ENCODE measurements at regions not wholly inside any gene's neighbourhood (a gene's known extent, or its start where the extent isn't known, plus 50 kb on each side); places are given as distances from the start of the nearest gene placed in this dataset.

GRCh38 chr7:35483568-35483967, 211.4 kb downstream of the HERPUD2 start:
- Mint-ChIP-seq H3K4me1 (ENCODE audit: low read depth) (peaks cover 4% of the 10 kb centered on the region), H3K27ac (no peak overlapping the region), H3K36me3 (ENCODE audit: insufficient read depth) (no peaks in the 10 kb centered on the region), H3K27me3 (peaks cover 16% of the 10 kb centered on the region), H3K4me3 (ENCODE audit: low read depth) (no peak overlapping the region), H3K9me3 (ENCODE audit: low read depth) (no peaks in the 10 kb centered on the region)
- no peak for DNase-seq (ENCODE audit: low spot score, unreplicated experiment)
- no peak for TF ChIP-seq CTCF (IDR thresholded peaks at IDR 0.05; ENCODE audit: unreplicated experiment)

- TF ChIP-seq CTCF (IDR thresholded peaks at IDR 0.05; ENCODE audit: unreplicated experiment) = no peak
- Mint-ChIP-seq H3K27me3 (peaks cover 16% of the 10 kb centered on the region), H3K4me3 (ENCODE audit: low read depth) (no peak overlapping the region), H3K36me3 (ENCODE audit: insufficient read depth) (no peaks in the 10 kb centered on the region), H3K9me3 (ENCODE audit: low read depth) (peaks cover 7% of the 10 kb centered on the region), H3K4me1 (ENCODE audit: low read depth) (peaks cover 4% of the 10 kb centered on the region), H3K27ac (no peak overlapping the region)
- DNase-seq (ENCODE audit: low spot score, unreplicated experiment) = no peak
Measured at GRCh38 chr7:35482231-35482630, 212.7 kb downstream of the HERPUD2 start.

- no peak overlapping the region for H3K4me3 Mint-ChIP-seq (ENCODE audit: low read depth)
- no peak for TF ChIP-seq CTCF (IDR thresholded peaks at IDR 0.05; ENCODE audit: unreplicated experiment)
- H3K4me1 Mint-ChIP-seq (ENCODE audit: low read depth) = peaks cover 4% of the 10 kb centered on the region
- H3K27ac Mint-ChIP-seq = no peak overlapping the region
- peaks cover 16% of the 10 kb centered on the region for H3K27me3 Mint-ChIP-seq
- no peak for DNase-seq (ENCODE audit: low spot score, unreplicated experiment)
- H3K9me3 Mint-ChIP-seq (ENCODE audit: low read depth) = peaks cover 7% of the 10 kb centered on the region
- no peaks in the 10 kb centered on the region for H3K36me3 Mint-ChIP-seq (ENCODE audit: insufficient read depth)
Measured at GRCh38 chr7:35480806-35481205, 214.1 kb downstream of the HERPUD2 start.

- Mint-ChIP-seq H3K27me3 (peaks cover 9% of the 10 kb centered on the region), H3K9me3 (ENCODE audit: low read depth) (peaks cover 7% of the 10 kb centered on the region), H3K4me1 (ENCODE audit: low read depth) (no peaks in the 10 kb centered on the region), H3K36me3 (ENCODE audit: insufficient read depth) (no peaks in the 10 kb centered on the region), H3K27ac (no peak overlapping the region), H3K4me3 (ENCODE audit: low read depth) (no peak overlapping the region)
- no peak for TF ChIP-seq CTCF (IDR thresholded peaks at IDR 0.05; ENCODE audit: unreplicated experiment)
- no peak for DNase-seq (ENCODE audit: low spot score, unreplicated experiment)
Measured at GRCh38 chr7:35477609-35478008, 217.3 kb downstream of the HERPUD2 start.

- Mint-ChIP-seq H3K27me3 (no peaks in the 10 kb centered on the region), H3K9me3 (ENCODE audit: low read depth) (peaks cover 7% of the 10 kb centered on the region)
Measured at GRCh38 chr7:35474100-35474499, 220.2 kb upstream of the TBX20 start.

More at GRCh38 chr7:35474100-35474499, 220.2 kb upstream of the TBX20 start:
- TF ChIP-seq CTCF (IDR thresholded peaks at IDR 0.05; ENCODE audit: unreplicated experiment) = no peak
- H3K4me3 Mint-ChIP-seq (ENCODE audit: low read depth) = no peak overlapping the region
- DNase-seq (ENCODE audit: low spot score, unreplicated experiment) = no peak
- no peaks in the 10 kb centered on the region for H3K4me1 Mint-ChIP-seq (ENCODE audit: low read depth)
- H3K27ac Mint-ChIP-seq = no peak overlapping the region
- no peaks in the 10 kb centered on the region for H3K36me3 Mint-ChIP-seq (ENCODE audit: insufficient read depth)

Measured in progenitor cell of endocrine pancreas (in vitro differentiated cells).